NCI-H2227 treated with DMSO at 0.1 percent for 48 hours (cell line): ENCODE measurements at regions not wholly inside any gene's neighbourhood (a gene's known extent, or its start where the extent isn't known, plus 50 kb on each side); places are given as distances from the start of the nearest gene placed in this dataset.
A peak's percentile ranks its signal among the peaks of the same experiment; 100 is the strongest.
"Not testable (repeated sequence)": the region's sequence is repeated elsewhere in the genome, so short reads cannot be mapped to it uniquely, and the experiment has no call there.

Source experiments
- DNase-seq: peaks from one replicate; lab custom pipeline; 2025; lab: John Stamatoyannopoulos, UW

DNA sequence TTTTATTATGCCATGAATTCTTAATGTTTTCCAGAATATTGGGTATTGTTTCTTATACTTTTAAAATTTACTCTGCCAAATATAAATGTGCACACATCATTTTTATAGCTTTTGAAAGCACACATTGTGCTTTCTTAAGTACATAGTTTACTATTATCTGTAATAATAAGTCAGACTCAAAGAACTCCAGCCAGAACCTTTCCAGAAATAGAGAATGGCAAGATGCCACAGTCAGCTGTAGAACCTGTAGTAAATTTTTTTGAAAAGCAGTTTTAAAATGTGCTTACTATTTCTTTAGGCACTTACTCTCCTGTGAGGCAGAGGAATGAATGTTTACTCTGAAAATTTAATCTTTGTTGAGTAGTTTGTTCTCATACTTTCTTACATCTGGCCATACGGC is 1287.1 kb downstream of the PCDH9 start:
- DNase-seq = no peak

DNA sequence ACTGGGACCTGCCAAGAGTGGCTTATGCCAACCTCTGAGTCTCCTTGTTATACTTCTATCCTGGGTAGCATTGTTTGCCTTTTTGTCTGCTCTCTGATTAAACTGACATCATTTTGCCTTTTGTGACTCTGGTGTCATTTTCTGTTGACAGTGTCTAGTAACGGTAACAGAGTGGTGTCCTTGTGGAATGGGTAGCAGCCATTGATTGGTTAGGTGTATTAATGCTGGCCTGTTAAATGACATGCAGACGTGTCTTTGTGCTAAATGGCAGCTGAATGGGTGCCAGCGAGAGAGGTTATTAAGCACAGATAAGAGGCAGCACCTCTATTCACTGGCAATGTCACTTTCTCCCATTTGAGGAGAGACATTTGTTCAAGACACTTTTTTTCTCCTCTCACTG is 1289.4 kb downstream of the PCDH9 start:
- no peak for DNase-seq

DNA sequence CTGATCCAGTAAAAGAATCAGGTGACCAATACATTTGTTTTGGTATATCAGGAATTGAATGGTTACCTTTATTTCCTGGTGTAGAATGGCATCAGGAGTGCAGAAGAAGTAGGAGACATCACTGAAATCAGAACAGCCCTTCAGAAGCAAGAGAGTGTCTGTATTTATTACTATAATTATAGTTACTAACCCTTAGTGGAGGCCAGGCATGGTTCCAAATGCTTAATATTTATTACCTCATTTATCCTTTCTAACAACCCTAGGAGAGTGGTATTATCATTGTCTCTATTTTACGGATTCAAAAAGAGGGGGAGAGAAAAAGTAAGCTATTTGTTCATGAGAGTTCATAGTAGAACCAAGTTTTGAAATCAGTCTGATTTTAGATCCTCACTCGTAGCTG is 1292.9 kb downstream of the PCDH9 start:
- DNase-seq = peak; percentile 13

DNA sequence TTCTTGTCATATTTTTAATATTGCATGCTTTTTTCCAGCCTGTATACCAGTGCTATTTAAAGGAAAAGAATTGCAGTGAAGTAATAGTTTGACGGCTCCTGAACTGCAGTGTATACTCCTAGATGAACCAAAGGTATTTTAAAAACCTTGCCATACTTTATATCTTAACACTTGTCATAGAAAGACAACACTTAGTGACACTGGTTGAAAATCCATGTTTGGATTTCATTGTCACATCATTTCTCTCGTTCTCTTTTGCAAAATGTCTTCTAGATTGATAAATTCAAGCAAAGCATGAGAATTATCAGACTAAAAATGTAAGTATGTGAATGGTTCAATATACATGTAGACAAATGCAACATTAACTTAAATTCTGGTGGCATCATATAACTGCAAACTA is 1293.9 kb downstream of the PCDH9 start:
- DNase-seq = no peak

DNA sequence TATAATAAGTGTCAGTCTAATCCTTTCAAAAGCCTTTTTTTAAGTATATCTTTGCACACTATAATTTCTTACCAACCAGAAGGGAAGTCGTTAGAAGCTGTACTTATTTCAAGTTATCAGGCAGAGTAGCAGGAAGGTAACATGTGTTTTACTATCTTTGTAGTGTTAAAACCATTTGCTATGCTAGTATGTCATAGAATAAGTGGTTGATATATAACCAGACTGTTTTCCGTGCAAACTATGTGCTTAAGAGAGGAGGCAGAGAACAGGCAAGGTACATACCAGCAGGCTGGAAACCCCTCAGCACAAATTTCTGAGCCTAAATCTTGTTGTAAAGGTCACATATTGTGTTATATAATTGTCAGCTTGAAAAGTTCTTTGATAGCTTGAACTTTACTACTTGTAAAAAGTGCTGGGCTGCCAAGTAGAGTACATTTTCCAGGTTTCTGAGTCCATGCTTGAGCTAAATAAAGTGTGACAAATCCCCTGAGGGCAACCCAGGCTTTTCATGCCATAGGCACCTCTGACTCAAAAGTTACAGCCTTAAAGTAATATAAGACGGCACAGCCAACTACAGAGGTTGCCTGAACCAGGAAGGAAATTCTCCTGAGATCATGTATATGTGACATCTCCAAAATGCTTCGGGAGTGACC is 1297.4 kb downstream of the PCDH9 start:
- DNase-seq = peak; percentile 15

DNA sequence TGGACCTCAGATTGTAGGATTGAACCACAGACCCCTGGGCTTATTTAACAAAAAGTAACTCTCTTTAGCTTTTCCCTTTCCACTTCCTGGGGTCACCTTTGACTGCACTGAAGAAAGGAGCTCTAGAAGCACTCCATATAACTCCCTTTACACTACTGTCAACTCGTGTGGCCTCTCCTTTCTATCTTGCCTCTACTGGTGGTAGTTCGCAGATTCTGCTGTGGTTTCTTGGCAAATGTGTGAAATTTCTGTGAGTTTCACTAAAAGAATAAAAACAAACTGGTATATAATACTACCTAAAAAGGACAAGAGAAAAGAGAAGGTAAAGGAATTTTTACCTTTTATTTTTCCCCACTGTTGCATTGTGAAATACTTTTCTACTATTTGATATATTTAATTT is 1298.1 kb downstream of the PCDH9 start:
- DNase-seq = no peak

DNA sequence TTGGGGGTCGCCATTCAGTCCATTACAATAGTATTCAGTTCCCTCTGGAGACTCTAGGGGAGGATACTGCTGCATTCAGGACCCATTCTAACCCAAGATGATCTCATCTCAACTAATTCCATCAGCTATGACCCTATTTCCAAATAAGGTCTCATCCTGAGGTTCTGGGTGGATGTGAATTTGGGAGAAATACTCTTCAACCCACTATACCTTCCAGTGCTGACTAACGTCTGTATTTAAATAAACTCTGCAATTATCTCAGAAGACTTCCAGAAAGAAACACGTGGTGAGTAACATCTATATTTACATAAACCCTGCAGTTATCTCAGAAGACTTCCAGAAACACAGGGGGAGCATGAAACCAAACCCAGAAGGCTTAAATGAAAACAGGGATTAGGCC is 1300.7 kb downstream of the PCDH9 start:
- DNase-seq = no peak

DNA sequence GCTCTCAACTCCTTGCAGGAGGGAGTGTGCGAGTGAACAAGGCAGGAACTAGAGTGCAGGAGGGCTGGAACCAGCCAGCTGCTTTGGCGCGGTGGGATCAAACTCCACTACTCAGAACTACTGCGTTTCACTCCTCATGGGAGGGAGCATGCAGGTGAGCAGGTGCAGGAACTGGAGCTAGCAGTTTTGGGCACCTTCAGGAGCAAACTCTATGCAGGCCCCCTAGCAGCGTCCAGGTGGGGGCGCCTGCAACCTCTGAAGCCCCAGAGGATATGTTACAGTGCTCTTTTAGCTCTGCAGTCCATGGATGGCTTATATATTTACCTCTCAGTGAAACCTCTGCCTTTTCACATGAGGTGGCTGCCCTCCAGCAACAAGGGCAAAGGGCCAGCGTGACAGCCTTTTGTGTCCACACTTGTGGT is 1303.4 kb downstream of the PCDH9 start:
- DNase-seq = no peak

DNA sequence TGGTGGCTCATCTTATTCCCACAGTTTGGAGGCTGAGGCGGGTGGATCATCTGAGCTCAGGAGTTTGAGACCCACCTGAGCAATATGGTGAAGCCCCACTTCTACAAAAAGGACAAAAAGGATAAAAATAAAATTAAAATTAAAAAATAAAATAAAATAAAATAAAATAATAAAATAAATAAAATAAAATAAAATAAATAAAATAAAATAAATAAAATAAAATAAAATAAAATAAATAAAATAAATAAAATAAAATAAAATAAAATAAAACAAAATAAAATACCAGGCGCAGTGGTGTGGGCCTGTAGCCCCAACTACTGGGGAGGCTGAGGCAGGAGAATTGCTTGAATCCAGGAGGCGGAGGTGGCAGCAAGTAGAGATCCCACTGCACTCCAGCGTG is 1307.3 kb downstream of the PCDH9 start:
- DNase-seq = not testable (repeated sequence)

DNA sequence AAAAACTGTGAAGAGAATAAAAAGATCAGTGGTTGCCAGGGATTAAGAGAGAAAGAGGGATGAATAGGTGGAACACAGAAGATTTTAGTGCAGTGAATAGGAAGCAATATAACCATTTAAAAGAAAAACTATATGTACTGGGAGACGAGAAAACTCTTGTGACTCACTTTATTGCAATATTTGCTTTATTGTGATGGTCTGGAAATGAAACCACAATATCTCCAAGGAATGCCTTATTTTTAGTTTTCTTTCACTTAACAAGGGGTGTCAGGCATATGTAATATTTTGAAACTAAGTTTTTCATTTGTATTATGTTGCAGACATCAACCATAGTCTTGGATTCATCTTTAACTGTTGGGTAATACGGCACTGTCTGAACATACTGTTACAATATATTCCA is 1308.2 kb downstream of the PCDH9 start:
- DNase-seq = no peak

DNA sequence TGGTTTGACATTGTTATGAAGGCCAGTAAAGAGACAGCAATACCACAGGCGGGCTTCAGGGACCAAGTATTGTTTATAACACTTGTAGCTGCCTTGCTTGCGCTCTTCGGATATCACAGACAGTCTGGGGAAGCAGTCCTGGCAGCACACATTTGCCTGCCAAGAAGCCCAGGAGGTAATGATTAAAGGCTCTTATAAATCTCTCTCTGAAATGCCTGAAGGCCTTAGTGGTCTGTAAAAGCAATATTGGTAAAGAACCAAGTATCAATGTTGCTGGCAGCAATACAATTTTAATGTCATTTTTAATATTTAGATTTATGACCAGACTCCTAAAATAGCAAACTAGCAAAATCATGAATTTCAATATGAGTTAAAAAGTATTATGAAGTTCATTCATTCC is 1312.4 kb downstream of the PCDH9 start:
- DNase-seq = no peak

DNA sequence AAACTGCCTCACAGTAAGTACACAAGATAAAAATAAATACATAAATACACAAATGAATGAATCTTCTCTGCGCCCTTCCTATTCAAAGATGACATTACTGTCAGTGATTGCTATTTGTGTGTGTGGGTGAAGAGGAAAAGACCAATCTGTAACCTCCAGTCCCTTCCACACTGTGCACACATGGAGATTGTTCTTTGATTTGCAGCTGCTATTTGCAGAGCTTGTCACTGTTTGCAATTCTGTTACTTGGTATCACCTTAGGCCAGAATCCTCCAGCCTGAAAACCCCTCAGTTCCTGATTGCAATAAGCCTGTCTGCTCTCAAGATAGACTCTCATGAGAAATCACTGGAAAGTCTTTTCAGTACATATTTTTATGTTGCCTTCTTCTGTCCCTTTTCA is 1314.9 kb downstream of the PCDH9 start:
- no peak for DNase-seq

DNA sequence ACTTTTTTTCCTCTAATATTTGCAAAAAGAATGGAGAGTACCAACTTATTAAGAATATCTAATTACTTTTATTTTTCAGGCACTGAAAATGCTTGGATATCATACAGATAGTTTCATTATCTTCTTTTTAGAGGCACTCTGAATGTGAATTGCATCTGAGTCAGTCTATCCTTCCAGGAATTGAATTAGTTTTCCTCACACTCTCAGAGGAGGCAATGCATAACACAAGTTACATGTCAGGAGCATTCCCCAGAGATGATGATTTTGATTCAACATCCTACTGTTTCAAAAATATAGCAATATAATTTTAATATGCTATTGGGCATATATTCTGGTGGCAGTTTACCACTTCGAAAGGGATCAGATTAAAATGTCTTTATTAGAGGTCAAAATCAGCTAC is 1315.4 kb downstream of the PCDH9 start:
- DNase-seq = no peak

DNA sequence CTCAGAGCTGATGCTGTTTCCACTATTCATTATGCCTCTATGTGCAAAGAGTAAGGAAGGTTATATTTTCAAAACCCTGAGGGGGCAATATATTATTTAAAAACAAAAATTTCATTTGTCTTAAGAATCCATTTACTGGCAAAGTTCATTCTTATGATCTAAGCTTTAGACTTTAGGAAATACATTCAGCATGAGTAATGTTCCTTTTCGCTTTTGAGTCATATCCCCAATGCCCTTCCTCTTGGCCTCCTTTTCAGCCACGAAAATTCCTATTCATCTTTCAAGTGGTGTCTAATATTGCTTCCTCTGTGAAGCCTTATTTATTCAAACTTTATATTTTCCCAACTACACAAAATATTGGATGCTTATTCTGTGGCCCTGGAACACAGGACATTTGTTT is 1317.0 kb downstream of the PCDH9 start:
- no peak for DNase-seq

DNA sequence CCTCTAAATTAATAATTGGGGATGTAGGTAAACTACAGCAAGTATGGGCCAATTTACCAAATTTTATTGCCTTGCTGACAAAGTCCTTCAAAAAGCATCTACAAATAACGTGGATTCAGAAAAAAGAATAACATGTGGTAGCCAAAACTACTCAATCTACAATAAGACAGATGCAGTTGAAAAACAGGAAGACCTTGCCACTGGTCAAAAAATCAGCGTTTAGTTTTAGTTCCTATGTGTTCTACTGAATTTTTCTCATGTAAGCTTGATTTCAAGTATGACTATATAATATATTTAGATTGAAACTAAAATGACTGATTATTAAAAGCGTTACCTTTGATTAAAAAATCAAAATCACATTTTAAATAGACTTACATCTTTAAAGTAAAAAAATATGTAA is 1317.6 kb downstream of the PCDH9 start:
- no peak for DNase-seq

DNA sequence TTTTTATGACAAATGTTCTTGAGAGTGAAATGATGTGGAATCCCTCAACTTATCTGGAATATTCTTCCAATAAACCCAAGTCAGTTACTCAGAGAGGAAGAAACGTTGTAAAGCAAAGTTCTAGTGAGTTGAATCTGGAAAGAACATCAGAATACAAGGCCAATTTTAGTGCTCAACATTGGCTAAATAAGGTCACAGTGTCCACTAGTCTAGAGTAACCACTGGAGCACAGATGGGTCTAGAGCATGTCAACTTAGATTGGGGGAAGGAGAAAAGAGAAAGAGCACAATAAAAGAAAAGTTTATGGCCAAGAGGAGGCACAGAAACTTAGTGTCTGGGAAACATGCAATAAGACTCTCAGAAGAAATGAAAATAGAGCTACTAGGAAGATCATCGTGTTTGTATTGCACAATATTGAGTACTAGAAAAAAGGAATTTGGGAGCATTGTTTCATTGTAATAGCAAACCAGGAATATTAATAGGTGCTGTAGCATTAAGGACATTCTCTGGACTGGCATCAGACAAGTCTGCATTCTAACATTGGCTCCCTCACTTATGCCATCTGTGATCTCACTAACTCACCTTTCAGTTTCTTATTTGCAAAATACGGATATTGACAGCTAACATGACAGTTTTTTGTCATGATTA is 1318.5 kb downstream of the PCDH9 start:
- DNase-seq = no peak

DNA sequence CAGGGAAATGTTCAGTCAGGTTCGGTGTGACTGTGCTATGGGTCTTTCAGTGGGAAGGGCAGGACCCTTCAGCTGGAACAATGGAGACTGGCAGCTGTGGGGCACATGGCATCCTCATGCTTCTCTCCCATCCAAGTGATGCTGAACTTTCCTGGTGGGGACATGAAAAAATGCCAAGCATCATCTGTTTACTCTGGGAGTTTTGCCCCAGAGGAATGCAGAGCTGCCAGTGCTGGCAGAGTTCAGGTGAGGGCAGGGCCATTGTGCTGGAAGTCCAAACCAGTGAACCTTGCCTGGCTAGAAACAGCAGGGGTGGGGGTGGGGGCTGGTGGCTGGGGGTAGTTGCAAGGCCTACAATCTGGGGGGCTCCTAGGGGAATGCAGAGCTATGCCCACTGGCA is 1320.6 kb downstream of the PCDH9 start:
- no peak for DNase-seq

DNA sequence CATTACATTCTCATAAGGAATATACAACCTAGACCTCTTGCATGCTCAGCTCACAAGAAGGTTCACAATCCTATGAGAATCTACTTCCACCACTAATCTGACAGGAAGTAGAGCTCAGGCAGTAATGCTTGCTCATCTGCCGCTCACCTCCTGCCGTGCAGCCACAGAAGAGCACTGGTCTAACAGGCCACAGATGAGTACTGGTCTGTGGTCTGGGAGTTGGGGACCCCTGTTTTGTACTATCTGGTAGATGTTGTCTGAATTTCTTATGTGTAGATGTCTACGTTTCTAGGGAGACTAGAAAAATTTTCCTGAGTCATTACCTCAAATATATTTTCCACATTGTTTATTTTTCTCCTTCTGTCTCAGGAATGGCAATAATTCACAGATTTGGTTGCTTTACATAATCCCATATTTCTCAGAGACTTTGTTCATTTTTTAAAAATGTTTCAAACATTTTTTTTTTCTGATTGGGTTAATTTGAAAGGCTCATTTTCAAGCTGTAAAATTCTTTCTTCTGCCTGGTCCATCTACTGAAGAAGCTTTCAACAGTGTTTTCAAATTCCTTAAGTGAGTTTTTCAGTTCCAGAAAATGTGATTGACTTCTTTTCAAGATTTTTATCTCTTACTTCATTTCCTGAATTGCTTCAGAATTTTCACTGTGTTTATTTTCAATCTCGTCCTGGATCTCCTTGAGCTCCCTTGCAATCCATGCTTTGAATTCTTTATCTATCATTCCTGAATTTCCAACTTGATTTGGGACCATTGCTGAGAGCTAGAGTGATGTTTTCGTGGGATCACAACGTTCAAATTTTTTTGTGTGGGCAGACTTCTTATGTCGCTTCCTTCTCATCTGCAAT is 1322.2 kb downstream of the PCDH9 start:
- DNase-seq = no peak

DNA sequence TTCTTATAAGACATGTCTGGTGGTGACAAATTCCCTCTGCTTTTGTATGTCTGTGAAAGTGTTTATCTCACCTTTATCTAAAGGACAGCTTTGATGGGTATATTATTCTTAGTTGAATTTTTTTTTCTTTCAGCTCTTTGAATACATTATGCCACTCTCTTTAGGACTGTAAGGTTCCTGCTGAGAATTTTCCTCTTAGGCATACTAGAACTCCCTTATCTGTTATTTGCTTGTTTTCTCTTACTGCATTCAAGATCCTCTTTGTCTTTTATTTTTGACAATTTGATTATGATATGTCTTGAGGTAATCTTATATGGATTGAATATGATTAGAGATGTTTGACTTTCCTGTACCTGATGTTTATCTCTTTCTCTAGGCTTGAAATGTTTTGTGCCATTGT is 1328.4 kb downstream of the PCDH9 start:
- DNase-seq = no peak

DNA sequence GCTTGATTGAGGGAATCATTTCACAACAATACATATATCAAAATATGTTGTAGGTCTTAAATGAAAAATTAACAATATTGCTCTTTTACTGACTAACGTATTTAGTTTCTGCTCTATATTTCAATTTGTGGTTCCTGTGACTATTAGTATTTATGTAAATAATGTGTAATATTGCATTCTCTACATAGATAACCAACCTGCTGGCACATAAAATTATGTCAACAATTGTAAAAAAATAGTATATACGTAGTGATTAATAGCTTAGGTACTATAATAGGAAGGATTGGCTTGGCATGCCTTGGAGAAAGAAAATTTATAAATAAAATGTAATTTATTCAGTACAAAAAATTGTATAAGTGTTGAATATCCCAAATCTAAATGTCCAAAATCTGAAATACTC is 1336.1 kb downstream of the PCDH9 start:
- no peak for DNase-seq

DNA sequence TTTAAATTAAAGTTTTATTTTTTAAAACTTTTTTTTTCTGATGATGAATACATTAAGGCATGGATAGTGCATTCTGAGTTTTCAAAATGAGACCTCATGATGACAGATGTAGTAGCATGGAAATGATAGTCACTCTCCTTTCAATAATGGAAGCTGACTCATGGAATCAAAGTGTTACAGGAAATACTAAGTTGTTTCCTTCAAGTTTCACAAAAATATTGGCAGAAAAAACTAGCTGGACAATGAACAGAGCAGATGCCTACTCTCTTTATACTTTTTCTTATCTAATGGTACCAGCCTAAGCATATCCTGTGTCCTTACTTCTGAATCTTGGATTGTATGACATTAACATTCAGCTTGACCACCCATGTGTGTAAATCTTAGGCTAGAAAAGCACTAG is 1337.3 kb downstream of the PCDH9 start:
- no peak for DNase-seq

DNA sequence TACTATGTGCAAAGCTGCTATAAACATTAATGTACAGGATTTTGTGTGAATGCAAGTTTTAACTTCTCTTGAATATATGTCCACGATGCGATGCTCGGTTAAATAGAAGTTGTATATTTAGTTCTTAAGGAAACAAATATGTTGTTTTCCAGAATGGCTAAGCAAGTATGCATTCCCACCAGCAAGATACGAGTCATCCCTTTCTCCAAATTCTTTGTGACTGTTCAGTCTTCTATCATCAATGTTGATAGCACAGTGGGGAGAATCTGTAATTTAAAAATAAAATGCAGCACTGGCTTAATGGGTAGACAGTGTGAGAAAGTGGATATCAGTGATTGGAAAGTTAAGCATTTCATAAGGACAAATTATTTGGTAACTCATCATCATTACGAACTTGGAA is 1340.8 kb downstream of the PCDH9 start:
- DNase-seq = no peak

DNA sequence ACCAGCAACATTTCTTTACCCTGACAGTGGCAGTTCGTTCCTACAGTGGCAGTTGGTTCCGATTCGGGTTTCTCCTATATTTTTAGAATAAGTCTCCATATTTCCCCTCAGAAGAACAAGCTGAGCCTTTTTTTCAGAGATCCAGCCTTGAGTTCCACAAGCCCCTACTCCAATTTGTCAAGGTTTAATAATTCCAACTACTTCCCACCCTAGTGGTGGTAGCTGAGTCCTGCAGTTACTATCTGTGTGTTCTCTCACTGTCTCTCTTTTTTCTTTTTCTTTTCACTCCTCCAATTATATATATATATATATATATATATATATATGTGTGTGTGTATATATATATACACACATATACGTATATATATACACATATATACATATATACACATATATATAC is 1347.3 kb downstream of the PCDH9 start:
- DNase-seq = no peak
